GM12878 (cell line): ENCODE measurements at regions not wholly inside any gene's neighbourhood (a gene's known extent, or its start where the extent isn't known, plus 50 kb on each side); places are given as distances from the start of the nearest gene placed in this dataset.

Experiments
- ATAC-seq: fragments of 200-7000 bp; cut with Tn5 transposase; 3 replicates; pipeline ENCODE4 v1.9.1; 2020; ENCODE audit warnings: mild to moderate bottlenecking, moderate library complexity
- BruUV-seq: library from RNA; stranded (reverse); fragments of 400-500 nt; replicated peaks from 2 replicates; lab custom pipeline; 2021; lab: Mats Ljungman, UMichigan
- CTCF ChIA-PET: fragments of 300-600 bp; sonication (Branson Sonifier 250); formaldehyde crosslinking; extraction: SDS; loops from one replicate; lab custom pipeline; 2021; ENCODE audit warnings: inconsistent platforms; lab: Yijun Ruan, JAX
- POLR2A ChIA-PET: fragments of 350-600 bp; formaldehyde crosslinking; extraction: SDS; loops from one replicate; lab custom pipeline; 2021; ENCODE audit warnings: inconsistent platforms; lab: Charles Lee
- RAD21 ChIA-PET: fragments of 300-600 bp; sonication (Branson Sonifier 250); formaldehyde crosslinking; loops from one replicate; lab custom pipeline; 2023; ENCODE audit warnings: antibody characterized with exemption; ENCODE audit not compliant: unreplicated experiment; lab: Charles Lee
- SMC1A ChIA-PET: fragments of 300-600 bp; sonication (Branson Sonifier 250); formaldehyde crosslinking; loops from one replicate; lab custom pipeline; 2023; ENCODE audit not compliant: unreplicated experiment, uncharacterized antibody; lab: Charles Lee
- DNase-seq: peaks from one replicate; pipeline ENCODE4 v3.0.0-alpha.2; 2011; ENCODE audit warnings: low read depth, low spot score
- FAIRE-seq: peaks from 3 replicates; lab custom pipeline; 2011; peaks lifted over from hg19 to GRCh38; lab: Jason Lieb, UNC
- H2AFZ ChIP-seq: 2 replicates; pipeline ENCODE4 v1.6.0; 2011; ENCODE audit warnings: low read depth, low read length, control low read depth; ENCODE audit not compliant: control insufficient read depth
- H3K27ac ChIP-seq: 2 replicates; pipeline ENCODE4 v1.5.1; 2011; ENCODE audit warnings: control low read depth; ENCODE audit not compliant: control insufficient read depth, insufficient read depth
- H3K27me3 ChIP-seq, 2 experiments: replicated peaks in 1 of 2; 2 replicates each; pipeline versions ENCODE4 v1.6.0 to v1.6.1; 2011; ENCODE audit warnings: low read length in 1 of 2; ENCODE audit not compliant: control insufficient read depth in 2 of 2, insufficient read depth in 2 of 2
- H3K36me3 ChIP-seq, 2 experiments: 2 replicates each; pipeline ENCODE4 v1.5.1; 2011; ENCODE audit warnings: low read length in 1 of 2; ENCODE audit not compliant: control insufficient read depth in 2 of 2, insufficient read depth in 2 of 2
- H3K4me1 ChIP-seq: 2 replicates; pipeline ENCODE4 v1.6.1; 2011; ENCODE audit warnings: mild to moderate bottlenecking, low read length, moderate library complexity, mixed read lengths; ENCODE audit not compliant: control insufficient read depth, insufficient read depth
- H3K4me2 ChIP-seq: 2 replicates; pipeline ENCODE4 v1.6.0; 2011; ENCODE audit warnings: control low read depth; ENCODE audit not compliant: control insufficient read depth, insufficient read depth
- H3K4me3 ChIP-seq: fragments of 200-600 bp; sonication (generic); 2 replicates; pipeline ENCODE4 v1.5.1; 2016
- H3K79me2 ChIP-seq: 2 replicates; pipeline ENCODE4 v1.6.0; 2011; ENCODE audit warnings: low read length; ENCODE audit not compliant: control insufficient read depth, insufficient read depth
- H3K9ac ChIP-seq: 2 replicates; pipeline ENCODE4 v1.8.0; 2011; ENCODE audit warnings: low read length, control low read depth, mixed read lengths; ENCODE audit not compliant: control insufficient read depth, insufficient read depth
- H3K9me3 ChIP-seq: replicated peaks from 3 replicates; pipeline ENCODE4 v1.5.1; 2011; ENCODE audit warnings: mild to moderate bottlenecking, low read length; ENCODE audit not compliant: control insufficient read depth, insufficient read depth
- H4K20me1 ChIP-seq: 2 replicates; pipeline ENCODE4 v1.6.0; 2011; ENCODE audit not compliant: control insufficient read depth, insufficient read depth
- ATF3 ChIP-seq: IDR thresholded peaks from 2 replicates; pipeline ENCODE4 v1.6.1; 2011; ENCODE audit warnings: low read depth, mild to moderate bottlenecking, low read length, moderate library complexity, borderline replicate concordance; ENCODE audit errors: extremely low read depth
- GABPA ChIP-seq: IDR thresholded peaks from 2 replicates; pipeline ENCODE4 v1.6.1; 2014; ENCODE audit warnings: antibody characterized with exemption, low read depth, mild to moderate bottlenecking, inconsistent platforms
- MYC ChIP-seq: IDR thresholded peaks from 2 replicates; pipeline ENCODE4 v1.6.1; 2011; ENCODE audit warnings: mild to moderate bottlenecking, low read length, moderate library complexity, inconsistent platforms; ENCODE audit not compliant: insufficient read depth, insufficient replicate concordance, insufficient read length, severe bottlenecking
- RB1 ChIP-seq: fragments of 450-650 bp; formaldehyde crosslinking; IDR thresholded peaks from 2 replicates; pipeline ENCODE4 v1.6.1; 2017; ENCODE audit warnings: mild to moderate bottlenecking, borderline replicate concordance
- REST ChIP-seq: IDR thresholded peaks from 2 replicates; pipeline ENCODE4 v1.6.1; 2012; ENCODE audit warnings: mild to moderate bottlenecking, low read depth, low read length
- SRF ChIP-seq, 2 experiments: IDR thresholded peaks; 2 replicates each; pipeline ENCODE4 v1.6.1; 2011; ENCODE audit warnings: low read depth in 2 of 2, low read length in 2 of 2, mild to moderate bottlenecking in 1 of 2, moderate library complexity in 1 of 2
- ZBTB4 ChIP-seq: fragments of 450-650 bp; formaldehyde crosslinking; IDR thresholded peaks from 2 replicates; pipeline ENCODE4 v1.4.0; 2022; ENCODE audit warnings: mild to moderate bottlenecking, moderate library complexity
- ZNF274 ChIP-seq: IDR thresholded peaks from one replicate; pipeline ENCODE4 v1.8.0; 2011; ENCODE audit not compliant: insufficient read length, insufficient read depth
- WGBS: methylation state at CpG from one replicate; pipeline ENCODE4 v1.1.6; 2016; ENCODE audit warnings: low lambda C conversion rate; ENCODE audit not compliant: insufficient replicate concordance, insufficient coverage; ENCODE audit errors: missing lambda C conversion rate; 5-methylcytosine and 5-hydroxymethylcytosine counted together
- in situ Hi-C: fragments of 300-500 bp; cut with MboI; formaldehyde crosslinking; loops from 9 replicates; pipeline ENCODE4 v1.14.3; 2018; ENCODE audit warnings: mixed read lengths
- intact Hi-C: fragments of 100-400 bp; cut with micrococcal nuclease; formaldehyde crosslinking; loops from one replicate; pipeline ENCODE4 v1.14.2; 2022; ENCODE audit not compliant: unreplicated experiment

GRCh38 chr12:75578546-75578945 lies 67.1 kb upstream of the KRR1 start (continued):
- TF ChIP-seq ZBTB4 (CRISPR knock-in tag): no peak

- no TSS peak for BruUV-seq
Measured at GRCh38 chr12:75577812-75578211, 66.4 kb upstream of the KRR1 start.

More at GRCh38 chr12:75577812-75578211, 66.4 kb upstream of the KRR1 start:
- RAD21 ChIA-PET: interaction anchor here (0.6 to 2.1 kb wide), 8 partner anchors 12 to 459 kb away, joined by 3 to 6 read pairs (median 3); partner anchors contain the start of gene PHLDA1
- Histone ChIP-seq H4K20me1 (no peaks in the 10 kb centered on the region), H3K36me3 (no peaks in the 10 kb centered on the region), H3K27ac (no peak overlapping the region), H3K9me3 (no peaks in the 10 kb centered on the region), H3K4me3 (no peak overlapping the region), H3K79me2 (no peaks in the 10 kb centered on the region), H3K4me1 (no peaks in the 10 kb centered on the region), H3K9ac (no peak overlapping the region), H2AFZ (no peak overlapping the region), H3K27me3 (no peaks in the 10 kb centered on the region), H3K4me2 (no peak overlapping the region)
- WGBS: 76% methylated on average over 5 of the region's 5 CpGs
- SMC1A ChIA-PET: interaction anchor here (0.6 to 1.7 kb wide), 5 partner anchors 62 to 580 kb away, joined by 3 to 8 read pairs (median 4); partner anchors contain the start of gene PHLDA1
- FAIRE-seq (no peak), DNase-seq (no peak), ATAC-seq (no peak)
- intact Hi-C loops (no loop called here), in situ Hi-C loops (no loop called here)
- TF ChIP-seq ZNF274 (no peak), REST (no peak), SRF (IDR thresholded peaks at IDR 0.05; ENCODE audit: low read depth in 2 of 2, low read length in 2 of 2) (no peak), GABPA (no peak), RB1 (no peak), ATF3 (no peak), MYC (no peak)
- CTCF ChIA-PET: interaction anchor here (0.6 to 2.0 kb wide), 8 partner anchors 18 to 769 kb away, joined by 3 to 8 read pairs (median 3); partner anchors contain the start of gene PHLDA1
- POLR2A ChIA-PET: no interaction called here
